HG03521 (cell line): ENCODE measurements at regions not wholly inside any gene's neighbourhood (a gene's known extent, or its start where the extent isn't known, plus 50 kb on each side); places are given as distances from the start of the nearest gene placed in this dataset.

ENCODE experiments used
- ATAC-seq: cut with Tn5 transposase; IDR thresholded peaks from one replicate; pipeline ENCODE4 v1.9.1; 2021; ENCODE audit warnings: mild to moderate bottlenecking, moderate library complexity; ENCODE audit not compliant: unreplicated experiment

GRCh38 chr1:168913711-168914463, 184.9 kb upstream of the DPT start:
- no peak for ATAC-seq

GRCh38 chr1:168917309-168917708, 188.3 kb upstream of the DPT start:
- ATAC-seq, result no peak

- no peak for ATAC-seq
These were observed 188.7 kb upstream of the ATP1B1 start for GRCh38 chr1:168917796-168918195.

GRCh38 chr1:168918860-168919741, 187.4 kb upstream of the ATP1B1 start:
- ATAC-seq, result no peak

GRCh38 chr1:168920456-168921094, 185.9 kb upstream of the ATP1B1 start:
- ATAC-seq, result no peak

GRCh38 chr1:168921629-168922028, 184.9 kb upstream of the ATP1B1 start:
- no peak for ATAC-seq

- no peak for ATAC-seq
These were observed 182.9 kb upstream of the ATP1B1 start for GRCh38 chr1:168923521-168924136.

GRCh38 chr1:168924976-168925375, 181.5 kb upstream of the ATP1B1 start:
- ATAC-seq, result no peak

GRCh38 chr1:168926236-168926635, 180.3 kb upstream of the ATP1B1 start:
- no peak for ATAC-seq

- no peak for ATAC-seq
These were observed 174.0 kb upstream of the ATP1B1 start for GRCh38 chr1:168932539-168932938.

GRCh38 chr1:168933141-168933805, 173.2 kb upstream of the ATP1B1 start:
- ATAC-seq, result no peak

GRCh38 chr1:168939110-168939946, 167.2 kb upstream of the ATP1B1 start:
- no peak for ATAC-seq

GRCh38 chr1:168939947-168940223, 166.6 kb upstream of the ATP1B1 start:
- ATAC-seq, result no peak

GRCh38 chr1:168941640-168942039, 164.8 kb upstream of the ATP1B1 start:
- ATAC-seq, result no peak

- no peak for ATAC-seq
These were observed 164.3 kb upstream of the ATP1B1 start for GRCh38 chr1:168942165-168942564.

GRCh38 chr1:168945870-168946269, 160.6 kb upstream of the ATP1B1 start:
- ATAC-seq, result no peak

- ATAC-seq, result no peak
These were observed 159.4 kb upstream of the ATP1B1 start for GRCh38 chr1:168947041-168947440.

GRCh38 chr1:168949672-168950071, 156.8 kb upstream of the ATP1B1 start:
- no peak for ATAC-seq

GRCh38 chr1:168957818-168958217, 148.7 kb upstream of the ATP1B1 start:
- no peak for ATAC-seq
